ENCODE measurements at regions not wholly inside any gene's neighbourhood (a gene's known extent, or its start where the extent isn't known, plus 50 kb on each side); places are given as distances from the start of the nearest gene placed in this dataset.
"Not testable (repeated sequence)": the region's sequence is repeated elsewhere in the genome, so short reads cannot be mapped to it uniquely, and the experiment has no call there.

DNA sequence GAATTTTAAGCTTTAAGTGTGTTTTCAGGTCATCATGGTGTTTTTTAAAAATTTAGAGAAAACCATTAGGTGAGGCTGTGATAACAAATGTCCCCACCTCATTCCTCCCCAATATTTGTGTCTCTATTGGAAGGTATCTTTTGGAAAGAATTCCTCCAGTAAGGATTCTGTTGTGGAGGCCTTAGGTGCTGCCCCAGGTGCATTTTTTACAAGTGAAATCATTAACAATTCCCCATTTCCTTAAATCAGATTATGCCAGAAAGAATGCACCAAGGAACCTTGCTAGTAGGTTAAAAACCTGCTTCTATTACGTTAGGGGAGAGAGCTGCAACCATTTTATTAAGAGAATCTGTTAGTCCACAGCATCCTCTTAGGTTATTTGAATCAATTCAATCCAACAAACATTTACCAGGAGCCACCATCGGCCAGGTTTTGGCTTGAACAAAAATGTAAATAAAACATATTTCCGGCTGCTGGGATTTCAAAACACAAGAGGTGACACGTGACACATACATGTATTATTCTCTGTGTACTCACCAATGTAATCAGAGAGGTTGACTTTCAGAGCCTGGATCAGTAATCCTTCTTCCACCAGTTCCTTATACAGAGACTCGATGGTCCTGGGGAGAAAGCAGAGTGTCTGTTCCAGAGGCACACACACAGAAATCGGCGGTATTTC is 112.5 kb upstream of the ASB18 start:
- DNase-seq = no peak

DNA sequence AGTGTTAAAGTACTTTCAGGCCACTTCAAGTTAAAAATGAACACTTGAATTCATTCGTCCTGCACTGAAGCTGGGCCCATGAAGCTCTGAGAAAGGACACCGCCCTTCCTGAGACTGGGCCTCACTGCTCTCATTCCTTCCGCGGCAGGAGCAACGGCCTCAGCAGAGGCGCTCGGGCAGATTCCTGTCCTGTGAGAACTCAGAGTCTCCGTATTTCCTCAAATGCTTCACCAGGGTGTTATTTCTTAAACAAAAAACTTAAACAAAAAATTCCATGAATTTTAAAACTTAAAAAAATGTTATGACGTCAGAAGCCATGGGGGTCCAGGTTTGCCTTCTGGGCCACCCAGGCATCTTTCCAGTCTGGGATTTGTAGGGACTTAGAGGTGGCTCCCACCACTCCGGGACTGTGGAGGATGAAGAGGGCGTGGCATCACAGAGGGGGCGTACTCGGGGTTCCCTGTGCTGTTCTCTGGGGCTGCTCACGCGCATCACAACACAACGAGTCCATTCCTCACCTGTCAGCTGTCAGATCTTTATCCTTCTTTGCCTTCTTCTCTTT is 115.9 kb upstream of the ASB18 start:
- DNase-seq = no peak

GRCh38 chr2:236381253-236381652 is 117.0 kb upstream of the ASB18 start:
- peak; percentile 40 for DNase-seq

GRCh38 chr2:236389284-236390216 is 125.3 kb upstream of the ASB18 start:
- DNase-seq = not testable (repeated sequence)

- no peak for DNase-seq
Observed at GRCh38 chr2:236393101-236393500, 128.9 kb upstream of the ASB18 start.

DNA sequence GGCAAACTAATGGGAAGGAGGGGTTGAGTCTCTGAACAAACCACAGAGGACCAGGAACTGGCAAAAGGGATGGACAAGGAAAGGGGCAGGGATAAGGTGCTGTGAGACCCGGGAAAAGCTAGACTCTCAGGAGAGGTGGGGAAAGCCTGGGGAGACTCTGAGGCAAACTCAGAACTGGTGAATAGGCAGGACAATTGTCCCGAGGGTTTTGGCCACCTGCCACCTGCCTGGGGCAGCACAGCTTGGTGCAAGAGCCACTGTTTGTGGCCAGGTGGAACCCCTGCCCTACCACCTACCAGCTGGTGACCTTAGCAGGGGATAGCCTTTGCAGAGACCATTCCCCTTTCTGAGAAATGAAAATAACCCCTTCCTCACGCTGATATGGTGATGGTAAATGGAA is 129.4 kb upstream of the ASB18 start:
- DNase-seq = no peak

DNA sequence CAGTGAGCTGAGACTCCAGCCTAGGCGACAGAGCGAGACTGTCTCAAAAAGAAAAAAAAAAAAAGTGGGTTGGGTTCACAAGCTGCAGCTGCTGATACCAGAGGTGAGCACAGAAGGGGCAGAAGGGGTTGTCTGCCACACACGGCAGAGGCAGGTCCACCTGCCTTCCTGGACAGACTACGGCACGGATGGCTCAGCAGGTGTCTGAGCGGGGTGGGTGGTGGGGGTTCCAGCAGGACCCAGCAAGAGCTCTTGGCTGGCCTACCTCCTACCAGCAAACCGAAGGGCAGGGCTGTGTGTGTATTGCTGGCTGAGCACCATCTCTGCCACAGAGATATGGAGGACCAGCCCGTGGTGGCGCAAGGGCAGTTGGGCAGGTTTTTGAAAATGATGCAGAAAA is 130.4 kb upstream of the ASB18 start:
- no peak for DNase-seq

GRCh38 chr2:236395067-236395466 is 130.9 kb upstream of the ASB18 start:
- DNase-seq = no peak

DNA sequence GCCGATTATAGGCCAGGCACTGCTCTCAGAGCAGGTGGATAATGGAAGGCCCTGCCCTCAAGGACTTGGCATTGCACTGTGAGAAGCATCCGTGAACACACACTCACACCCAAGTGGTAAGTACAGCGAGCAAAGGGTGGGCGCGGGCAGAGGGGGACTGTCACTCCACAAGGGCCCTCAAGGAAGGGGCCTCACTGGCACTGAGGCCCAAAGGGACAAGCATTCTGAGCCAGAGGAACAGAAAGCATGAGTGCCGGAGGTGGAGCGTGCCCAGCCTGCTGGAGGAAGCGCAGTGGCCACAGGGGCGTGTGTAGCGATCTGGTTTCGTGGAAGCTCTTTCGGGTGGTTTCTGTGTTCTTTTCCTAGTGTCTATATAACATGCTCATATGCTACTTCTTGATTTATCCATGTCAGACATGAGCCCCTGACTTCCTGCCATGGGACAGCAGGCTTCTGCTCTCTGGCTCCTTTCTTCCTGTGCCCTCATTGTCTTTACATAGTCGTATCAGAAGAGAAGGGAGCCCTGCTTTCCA is 132.7 kb upstream of the ASB18 start:
- DNase-seq = no peak

GRCh38 chr2:236397681-236398080 is 133.5 kb upstream of the ASB18 start:
- DNase-seq = no peak

- DNase-seq = no peak
Observed at GRCh38 chr2:236399409-236399808, 135.2 kb upstream of the ASB18 start.

- no peak for DNase-seq
Observed at GRCh38 chr2:236400046-236400574, 135.9 kb upstream of the ASB18 start.

GRCh38 chr2:236400594-236401360 is 136.6 kb upstream of the ASB18 start:
- no peak for DNase-seq

GRCh38 chr2:236402033-236402790 is 138.0 kb upstream of the ASB18 start:
- no peak for DNase-seq

GRCh38 chr2:236403125-236403524 is 138.9 kb upstream of the ASB18 start:
- DNase-seq = no peak

DNA sequence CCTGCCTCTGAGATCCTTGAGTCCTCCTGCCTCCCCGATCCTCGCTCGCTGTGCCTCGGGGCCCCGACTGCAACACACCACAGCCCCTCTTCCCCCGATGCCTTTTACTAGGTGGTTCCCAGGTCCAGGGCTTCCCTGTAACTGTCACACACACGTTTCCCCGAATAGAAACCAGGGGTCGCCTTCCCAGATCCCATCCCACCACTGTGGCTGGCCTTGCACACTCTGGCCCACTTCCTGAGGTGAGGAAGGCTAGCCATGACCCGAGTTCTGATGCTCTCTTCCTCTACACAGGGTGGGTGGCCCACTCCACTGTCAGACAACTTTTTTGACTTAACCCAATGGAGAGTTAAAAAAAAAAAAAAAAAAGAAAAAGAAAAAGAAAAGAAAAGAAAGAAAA is 139.6 kb upstream of the ASB18 start:
- no peak for DNase-seq

DNA sequence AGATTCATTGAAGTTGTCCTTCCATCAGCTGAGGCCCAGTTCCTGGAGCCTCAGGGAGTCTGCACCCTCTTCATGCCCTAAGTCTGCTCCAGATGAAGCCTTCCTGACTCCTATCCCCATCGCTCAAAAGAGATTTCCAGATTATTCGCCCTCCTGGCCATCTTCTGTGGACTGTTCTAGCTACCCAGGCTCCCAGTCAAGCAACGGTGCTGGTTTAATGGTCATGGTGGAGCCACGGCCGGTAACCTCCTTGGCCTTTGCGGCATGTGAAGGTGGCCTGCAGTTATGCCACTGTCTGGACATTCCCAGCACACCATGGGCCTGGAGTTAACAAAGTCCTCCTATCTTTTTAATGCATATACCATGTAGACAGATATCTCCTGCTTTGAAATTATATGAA is 140.1 kb upstream of the ASB18 start:
- no peak for DNase-seq

GRCh38 chr2:236405357-236405756 is 141.2 kb upstream of the ASB18 start:
- DNase-seq = no peak

- no peak for DNase-seq
Observed at GRCh38 chr2:236408090-236408489, 143.9 kb upstream of the ASB18 start.

DNA sequence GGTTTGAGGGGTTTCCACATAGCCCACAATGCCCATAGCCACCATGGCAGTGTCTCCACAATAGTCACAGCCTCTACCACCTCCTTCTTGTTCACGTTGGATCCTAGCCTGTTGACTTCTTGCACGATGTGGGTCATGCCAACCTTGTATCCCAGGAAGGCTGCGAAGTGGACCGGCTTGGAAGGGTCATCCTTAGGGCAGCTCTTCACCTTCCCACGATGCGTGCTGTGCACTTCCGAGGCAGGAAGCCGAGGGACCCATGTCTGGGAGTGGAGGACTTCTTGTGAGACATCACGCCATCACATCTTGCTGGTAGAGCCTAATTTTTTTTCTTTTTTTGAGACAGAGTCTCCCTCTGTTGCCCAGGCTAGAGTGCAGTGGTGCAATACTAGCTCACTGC is 144.6 kb upstream of the ASB18 start:
- no peak for DNase-seq

DNA sequence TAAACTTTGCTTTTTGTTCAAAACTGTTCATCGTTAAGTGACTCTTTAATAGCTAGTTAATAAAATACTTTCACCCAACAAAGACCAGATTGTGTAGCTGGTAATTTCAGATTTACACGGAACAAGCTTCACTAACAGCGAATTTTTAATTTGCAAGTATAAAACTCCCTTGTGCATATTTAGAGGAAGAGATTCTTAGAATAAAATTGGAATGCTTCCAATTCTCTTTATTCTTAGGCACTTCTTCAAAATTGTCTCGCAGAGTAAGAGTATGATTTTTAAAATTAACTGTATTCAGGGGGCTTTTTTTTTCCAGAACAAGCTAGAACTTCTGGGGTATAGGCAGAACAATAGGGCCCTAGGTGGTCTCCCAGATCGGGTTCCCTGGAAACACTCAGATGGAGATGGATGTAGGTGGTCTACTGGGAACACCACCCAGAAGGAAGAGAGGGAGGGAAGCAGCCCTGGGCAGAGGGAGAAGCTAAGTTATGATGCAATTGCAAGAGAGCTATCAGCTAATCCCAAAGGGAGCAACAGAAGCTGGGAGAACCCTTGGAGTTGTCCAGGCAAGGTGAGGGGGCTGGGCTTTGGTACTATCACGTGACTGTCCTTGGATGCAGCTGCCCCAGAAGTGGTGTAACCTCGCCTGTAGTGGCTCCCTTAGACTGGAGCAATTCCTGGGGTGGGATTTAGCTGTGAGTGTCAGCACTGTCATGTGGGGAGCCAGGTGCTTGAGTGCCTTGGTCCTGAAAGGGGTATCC is 151.7 kb upstream of the ASB18 start:
- DNase-seq = no peak
